Hematopoietic multipotent progenitor cell treated with erythropoietin and hydrocortisone succinate and interleukin-3 and kit ligand, for 15 days (in vitro differentiated cells): ENCODE measurements at regions not wholly inside any gene's neighbourhood (a gene's known extent, or its start where the extent isn't known, plus 50 kb on each side); places are given as distances from the start of the nearest gene placed in this dataset.
"Not testable (repeated sequence)": the region's sequence is repeated elsewhere in the genome, so short reads cannot be mapped to it uniquely, and the experiment has no call there.

ENCODE experiments used
- DNase-seq: peaks from one replicate; pipeline ENCODE4 v3.0.0-alpha.2; 2015; ENCODE audit warnings: low spot score

GRCh38 chr18:62629031-62629430, 86.3 kb upstream of the PHLPP1 start:
- no peak for DNase-seq

- DNase-seq, result no peak
Observed at GRCh38 chr18:62631173-62631572, 84.2 kb upstream of the PHLPP1 start.

GRCh38 chr18:62632788-62633455, 82.4 kb upstream of the PHLPP1 start:
- DNase-seq, result no peak

- DNase-seq, result no peak
Observed at GRCh38 chr18:62634458-62634857, 80.9 kb upstream of the PHLPP1 start.

- no peak for DNase-seq
Observed at GRCh38 chr18:62634979-62635630, 80.2 kb upstream of the PHLPP1 start.

- DNase-seq, result no peak
Observed at GRCh38 chr18:62637403-62637802, 77.9 kb upstream of the PHLPP1 start.

GRCh38 chr18:62637807-62638687, 77.3 kb upstream of the PHLPP1 start:
- peak; percentile 38 for DNase-seq

- no peak for DNase-seq
Observed at GRCh38 chr18:62643181-62643580, 72.2 kb upstream of the PHLPP1 start.

- no peak for DNase-seq
Observed at GRCh38 chr18:62644773-62645172, 70.6 kb upstream of the PHLPP1 start.

- DNase-seq, result no peak
Observed at GRCh38 chr18:62647179-62647578, 68.2 kb upstream of the PHLPP1 start.

GRCh38 chr18:62648045-62648678, 67.2 kb upstream of the PHLPP1 start:
- no peak for DNase-seq

- DNase-seq, result no peak
Observed at GRCh38 chr18:62651276-62652056, 63.9 kb upstream of the PHLPP1 start.

- DNase-seq, result not testable (repeated sequence)
Observed at GRCh38 chr18:62652057-62652629, 63.2 kb upstream of the PHLPP1 start.

- DNase-seq, result no peak
Observed at GRCh38 chr18:62655520-62656219, 59.7 kb upstream of the PHLPP1 start.

GRCh38 chr18:62658028-62658427, 57.3 kb upstream of the PHLPP1 start:
- DNase-seq, result no peak

GRCh38 chr18:62659698-62660097, 55.6 kb upstream of the PHLPP1 start:
- no peak for DNase-seq

GRCh38 chr18:62660691-62661090, 54.6 kb upstream of the PHLPP1 start:
- DNase-seq, result no peak

GRCh38 chr18:62663731-62664336, 51.5 kb upstream of the PHLPP1 start:
- DNase-seq, result peak; percentile 7

- no peak for DNase-seq
Observed at GRCh38 chr18:62664414-62664813, 50.9 kb upstream of the PHLPP1 start.

- no peak for DNase-seq
Observed at GRCh38 chr18:62665188-62665587, 50.2 kb upstream of the PHLPP1 start.
